Stomach (tissue), 8 donors: ENCODE measurements at regions not wholly inside any gene's neighbourhood (a gene's known extent, or its start where the extent isn't known, plus 50 kb on each side); places are given as distances from the start of the nearest gene placed in this dataset.

Experiments
- DNase-seq, 2 donors: peaks; one replicate each; pipeline versions ENCODE4 v3.0.0 to v3.0.0-alpha.2; 2013 to 2019
- H3K27ac ChIP-seq, 5 donors: fragments of 200-600 bp in 4 of 5; sonication (generic) in 4 of 5; one replicate each; pipeline ENCODE4 v1.5.1; 2013 to 2019; ENCODE audit warnings: mild to moderate bottlenecking in 1 of 5, moderate library complexity in 1 of 5
- H3K27me3 ChIP-seq, 3 donors: fragments of 200-600 bp; sonication (generic); one replicate each; pipeline ENCODE4 v1.5.1; 2017 to 2019; ENCODE audit warnings: mixed run types in 1 of 3
- H3K36me3 ChIP-seq, 4 donors: fragments of 200-600 bp; sonication (generic); 1 replicate in 3 of 4; 2 replicates in 1 of 4; pipeline ENCODE4 v1.5.1; 2016 to 2019
- H3K4me1 ChIP-seq, 4 donors: fragments of 200-600 bp; sonication (generic); one replicate each; pipeline ENCODE4 v1.5.1; 2016 to 2019
- H3K4me3 ChIP-seq, 4 donors: fragments of 200-600 bp; sonication (generic) in 3 of 4; one replicate each; pipeline ENCODE4 v1.5.1; 2016 to 2019; ENCODE audit warnings: mild to moderate bottlenecking in 1 of 4
- H3K9me3 ChIP-seq, 4 donors: fragments of 200-600 bp; sonication (generic); one replicate each; pipeline ENCODE4 v1.5.1; 2016 to 2019
- CTCF ChIP-seq, 7 experiments: fragments of 450-650 bp in 4 of 7; fragments of 200-600 bp in 3 of 7; sonication (generic) in 3 of 7; IDR thresholded peaks; one replicate each; pipeline ENCODE4 v1.5.1; 2016 to 2019; ENCODE audit warnings: antibody characterized with exemption in 7 of 7, control low read depth in 2 of 7, mild to moderate bottlenecking in 1 of 7
- EP300 ChIP-seq: sonication (generic); formaldehyde crosslinking; IDR thresholded peaks from one replicate; pipeline ENCODE4 v1.6.1; 2017; ENCODE audit warnings: antibody characterized with exemption
- POLR2A ChIP-seq, 4 donors: fragments of 450-650 bp; IDR thresholded peaks; one replicate each; pipeline ENCODE4 v1.6.1; 2016; ENCODE audit warnings: antibody characterized with exemption in 4 of 4, control low read depth in 2 of 4, mild to moderate bottlenecking in 1 of 4, moderate library complexity in 1 of 4
- POLR2AphosphoS5 ChIP-seq, 3 donors: sonication (generic); formaldehyde crosslinking; IDR thresholded peaks; one replicate each; pipeline ENCODE4 v1.6.1; 2016; ENCODE audit warnings: antibody characterized with exemption in 3 of 3
- WGBS, 5 donors: extraction: QIAGEN DNeasy Blood & Tissue Kit in 3 of 5; methylation state at CpG; one replicate each; pipeline versions ENCODE4 v1.1.5 to v1.1.7; 2013 to 2018; 5-methylcytosine and 5-hydroxymethylcytosine counted together
- intact Hi-C: fragments of 100-400 bp; cut with DNase I; formaldehyde crosslinking; loops from one replicate; pipeline ENCODE4 v1.15.1; 2023; ENCODE audit warnings: low total_unique reads
- donor health status: healthy with polysubstance abuse.
- donor health status: Bipolar disorder and iron deficiency.
- donor health status: healthy.

DNA sequence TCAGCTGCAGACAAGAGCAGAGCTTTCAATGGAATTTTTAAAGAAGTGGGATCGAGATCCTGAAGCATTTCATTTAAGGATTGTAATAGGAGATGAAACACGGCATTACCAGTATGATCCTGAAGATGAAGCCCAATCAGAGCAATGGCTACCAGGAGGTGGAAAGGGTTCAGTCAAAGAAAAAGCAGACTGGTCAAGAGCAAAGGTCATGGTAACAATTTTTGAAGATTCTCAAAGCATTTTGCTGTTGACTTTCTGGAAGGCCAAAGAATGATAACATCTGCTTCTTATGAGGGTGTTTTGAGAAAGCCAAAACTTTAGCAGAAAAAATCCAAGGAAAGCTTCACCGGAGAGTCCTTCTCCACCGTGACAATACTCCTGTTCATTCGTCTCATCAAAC is 204.3 kb upstream of the EEA1 start:
- Histone ChIP-seq H3K4me1 (peaks cover 0 to 31% (median 18%) of the 10 kb centered on the region in 4 donors), H3K27ac (no peak overlapping the region), H3K4me3 (no peak overlapping the region), H3K27me3 (no peaks in the 10 kb centered on the region), H3K9me3 (no peaks in the 10 kb centered on the region), H3K36me3 (no peaks in the 10 kb centered on the region)
- WGBS, 5 donors: 92 to 95% (median 94%) methylated on average over 5 of the region's 5 CpGs
- DNase-seq: no peak
- intact Hi-C loops: no loop called here
- TF ChIP-seq EP300 (no peak), CTCF (IDR thresholded peaks at IDR 0.05) (no peak), POLR2A (IDR thresholded peaks at IDR 0.05) (no peak), POLR2AphosphoS5 (IDR thresholded peaks at IDR 0.05) (no peak)

DNA sequence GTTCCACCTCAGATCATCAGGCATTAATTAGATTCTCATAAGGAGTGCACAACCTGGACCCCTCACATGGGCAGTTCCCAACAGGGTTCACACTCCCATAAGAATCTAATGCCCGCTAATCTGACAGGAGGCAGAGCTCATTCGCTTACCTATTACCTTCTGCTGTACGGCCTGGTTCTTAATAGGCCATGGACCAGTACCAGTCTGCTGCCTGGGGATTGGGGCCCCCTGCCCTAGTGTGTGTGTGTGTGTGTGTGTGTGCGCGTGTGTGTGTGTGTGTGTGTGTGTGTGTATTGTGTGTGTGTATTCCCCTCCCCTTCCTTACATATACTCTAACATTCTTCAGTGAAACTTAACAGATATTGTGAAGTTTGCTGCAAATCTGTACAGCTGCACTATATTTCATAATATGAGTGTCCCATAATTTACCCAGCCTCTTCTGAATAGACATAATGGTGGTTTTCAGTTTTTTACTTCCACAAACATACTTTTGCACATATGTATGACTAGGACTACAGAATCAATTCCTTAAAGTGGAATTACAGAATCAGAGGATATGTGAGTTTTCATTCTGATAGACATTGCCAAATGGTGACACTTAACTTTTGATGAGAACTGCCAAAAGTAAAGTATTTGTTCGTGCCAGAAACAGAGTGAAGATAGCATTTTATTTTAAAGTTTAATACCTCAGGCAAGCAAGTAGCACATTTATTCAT is 205.2 kb upstream of the EEA1 start:
- Histone ChIP-seq H3K27me3 (no peaks in the 10 kb centered on the region), H3K36me3 (no peaks in the 10 kb centered on the region), H3K4me3 (no peak overlapping the region), H3K27ac (peak overlapping the region in 2 of 5 donors; percentile 54 to 70), H3K9me3 (no peaks in the 10 kb centered on the region), H3K4me1 (peaks cover 0 to 30% (median 16%) of the 10 kb centered on the region in 4 donors)
- no peak for DNase-seq
- TF ChIP-seq CTCF (IDR thresholded peaks at IDR 0.05) (no peak), POLR2A (IDR thresholded peaks at IDR 0.05) (no peak), POLR2AphosphoS5 (IDR thresholded peaks at IDR 0.05) (no peak), EP300 (no peak)
- 64 to 98% (median 93%) methylated on average over 6 of the region's 6 CpGs for WGBS, 5 donors
- intact Hi-C loops: no loop called here

DNA sequence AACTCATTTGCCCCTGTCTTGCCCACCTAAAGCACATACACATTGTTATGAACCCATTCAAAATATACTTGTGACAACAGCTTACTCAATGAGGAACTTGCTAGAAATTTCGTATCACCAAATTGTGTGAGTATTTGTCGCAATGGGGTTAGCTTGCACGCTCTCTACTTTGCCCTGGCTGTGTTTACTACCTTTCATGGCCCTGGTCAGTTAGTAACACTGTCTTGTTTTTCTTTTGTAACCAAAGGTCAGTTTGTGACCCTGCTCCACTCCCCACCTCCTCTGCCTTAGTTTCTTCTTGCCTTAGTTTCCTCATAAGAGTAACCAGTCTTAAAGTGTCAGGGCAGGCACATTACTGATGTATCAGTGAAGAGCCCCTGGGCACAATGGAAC is 205.8 kb upstream of the EEA1 start:
- Histone ChIP-seq H3K4me1 (peaks cover 0 to 30% (median 16%) of the 10 kb centered on the region in 4 donors), H3K27ac (peak overlapping the region in 4 of 5 donors; percentile 21 to 70 (median 61)), H3K9me3 (no peaks in the 10 kb centered on the region), H3K27me3 (no peaks in the 10 kb centered on the region), H3K4me3 (no peak overlapping the region), H3K36me3 (no peaks in the 10 kb centered on the region)
- intact Hi-C loops: no loop called here
- TF ChIP-seq POLR2A (IDR thresholded peaks at IDR 0.05) (no peak), CTCF (IDR thresholded peaks at IDR 0.05) (no peak)
- no peak for DNase-seq
- 79 to 94% (median 90%) methylated on average over 3 of the region's 3 CpGs for WGBS, 5 donors

DNA sequence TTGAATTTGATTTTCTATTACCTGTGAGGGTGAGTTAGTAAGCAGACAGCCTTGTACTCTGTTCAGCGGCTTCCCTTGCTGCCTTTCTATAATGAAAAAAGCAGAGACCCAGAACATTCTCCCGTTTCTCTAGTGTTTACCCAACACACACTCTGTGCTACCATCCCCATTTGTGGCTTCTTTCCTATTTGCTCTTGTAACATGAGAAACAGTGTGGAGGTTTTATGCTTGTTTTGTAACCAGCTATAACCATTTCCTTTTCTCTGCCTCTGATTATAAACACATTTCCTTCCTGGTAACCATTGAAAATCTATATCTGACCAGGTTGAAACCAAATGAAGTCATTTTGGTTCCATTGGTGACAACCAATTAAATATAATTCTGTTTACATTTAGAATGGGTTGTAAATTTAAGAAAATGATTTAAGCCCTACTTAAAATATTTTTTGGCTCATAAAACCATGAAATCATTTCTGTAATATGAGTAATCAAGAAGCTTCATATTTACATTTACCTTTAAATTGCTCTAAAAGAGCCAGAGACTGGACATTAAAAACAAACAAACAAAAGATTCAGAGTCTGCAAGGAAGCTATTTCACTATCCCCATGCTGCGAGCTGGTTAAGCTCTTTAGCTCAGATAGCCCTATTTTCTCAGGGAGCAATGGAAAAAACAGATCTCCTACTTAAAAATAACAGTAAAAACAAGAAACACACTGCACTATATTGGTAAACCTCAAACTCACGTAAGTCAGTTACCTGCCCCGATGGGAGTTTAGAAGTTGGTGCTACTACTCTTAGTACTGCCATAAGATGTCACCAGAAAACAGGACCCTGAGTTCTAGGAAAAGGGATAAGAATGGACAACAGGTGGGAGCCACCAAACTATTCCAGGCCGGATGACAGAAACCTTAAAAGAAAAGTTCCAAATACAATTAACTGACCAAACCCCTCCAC is 206.5 kb upstream of the EEA1 start:
- no peaks in the 10 kb centered on the region for H3K9me3 ChIP-seq
- no peak overlapping the region for H3K4me3 ChIP-seq
- TF ChIP-seq POLR2AphosphoS5 (IDR thresholded peaks at IDR 0.05) (no peak), CTCF (IDR thresholded peaks at IDR 0.05) (no peak), EP300 (no peak), POLR2A (IDR thresholded peaks at IDR 0.05) (no peak)
- DNase-seq: peak in 1 of 2 donors; percentile 54
- H3K27ac ChIP-seq: peak overlapping the region in 4 of 5 donors; percentile 21 to 70 (median 61)
- intact Hi-C loops: no loop called here
- 51 to 62% (median 61%) methylated on average over 6 of the region's 6 CpGs for WGBS, 5 donors
- no peaks in the 10 kb centered on the region for H3K27me3 ChIP-seq
- H3K4me1 ChIP-seq: peaks cover 0 to 30% (median 16%) of the 10 kb centered on the region in 4 donors
- no peaks in the 10 kb centered on the region for H3K36me3 ChIP-seq
